ENCODE measurements at regions not wholly inside any gene's neighbourhood (a gene's known extent, or its start where the extent isn't known, plus 50 kb on each side); places are given as distances from the start of the nearest gene placed in this dataset.

DNA sequence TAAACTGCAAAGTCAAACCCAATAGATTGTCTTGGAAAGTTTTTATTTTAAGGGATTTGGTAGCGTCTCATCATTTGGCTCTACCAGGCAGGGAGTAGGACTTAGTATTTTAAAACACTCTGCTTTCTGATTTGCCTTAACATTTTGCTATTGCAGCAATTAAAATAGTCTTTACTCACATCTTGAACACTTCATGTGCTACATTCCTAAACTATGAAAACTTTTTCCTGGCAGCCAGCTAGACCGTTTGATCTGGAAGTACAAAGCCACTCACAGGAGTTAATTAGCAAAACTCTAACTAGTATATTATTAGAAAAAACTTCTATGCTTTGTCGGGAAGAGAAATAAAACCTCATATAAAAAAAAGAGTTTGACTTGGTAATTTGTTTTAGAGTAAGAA lies 111.4 kb downstream of the TFPI2 start:
- TF ChIP-seq, protein P1, sequence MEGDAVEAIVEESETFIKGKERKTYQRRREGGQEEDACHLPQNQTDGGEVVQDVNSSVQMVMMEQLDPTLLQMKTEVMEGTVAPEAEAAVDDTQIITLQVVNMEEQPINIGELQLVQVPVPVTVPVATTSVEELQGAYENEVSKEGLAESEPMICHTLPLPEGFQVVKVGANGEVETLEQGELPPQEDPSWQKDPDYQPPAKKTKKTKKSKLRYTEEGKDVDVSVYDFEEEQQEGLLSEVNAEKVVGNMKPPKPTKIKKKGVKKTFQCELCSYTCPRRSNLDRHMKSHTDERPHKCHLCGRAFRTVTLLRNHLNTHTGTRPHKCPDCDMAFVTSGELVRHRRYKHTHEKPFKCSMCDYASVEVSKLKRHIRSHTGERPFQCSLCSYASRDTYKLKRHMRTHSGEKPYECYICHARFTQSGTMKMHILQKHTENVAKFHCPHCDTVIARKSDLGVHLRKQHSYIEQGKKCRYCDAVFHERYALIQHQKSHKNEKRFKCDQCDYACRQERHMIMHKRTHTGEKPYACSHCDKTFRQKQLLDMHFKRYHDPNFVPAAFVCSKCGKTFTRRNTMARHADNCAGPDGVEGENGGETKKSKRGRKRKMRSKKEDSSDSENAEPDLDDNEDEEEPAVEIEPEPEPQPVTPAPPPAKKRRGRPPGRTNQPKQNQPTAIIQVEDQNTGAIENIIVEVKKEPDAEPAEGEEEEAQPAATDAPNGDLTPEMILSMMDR (conservative IDR thresholded peaks at IDR 0.05; ENCODE audit: low read depth, low read length) = no peak
- no peak overlapping the region for H3K4me3 ChIP-seq (ENCODE audit: low read length)
- peak; percentile 35 for DNase-seq (ENCODE audit: low read depth)

DNA sequence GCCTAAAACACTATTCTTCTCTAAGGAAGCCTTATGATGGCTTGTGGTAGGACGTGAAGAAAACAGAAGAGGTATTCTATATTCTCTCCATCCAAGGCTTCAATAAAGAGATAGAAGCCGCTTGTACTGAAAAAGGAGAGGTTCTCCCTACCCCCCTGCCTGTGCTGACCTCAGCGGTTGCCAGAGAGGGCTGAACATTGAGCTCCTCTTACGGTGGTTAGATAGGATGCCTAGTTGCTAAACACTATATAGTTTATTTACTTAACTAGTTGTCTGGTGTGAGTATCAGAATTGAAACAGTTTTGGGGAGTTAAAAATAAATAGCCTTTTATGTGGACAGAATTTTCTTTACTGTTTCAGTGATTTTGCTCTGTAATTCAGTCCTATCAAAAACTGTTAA lies 112.2 kb downstream of the TFPI2 start:
- H3K4me3 ChIP-seq (ENCODE audit: low read length) = no peak overlapping the region
- DNase-seq (ENCODE audit: low read depth) = no peak
- TF ChIP-seq, protein P1 (conservative IDR thresholded peaks at IDR 0.05; ENCODE audit: low read depth, low read length) = no peak

DNA sequence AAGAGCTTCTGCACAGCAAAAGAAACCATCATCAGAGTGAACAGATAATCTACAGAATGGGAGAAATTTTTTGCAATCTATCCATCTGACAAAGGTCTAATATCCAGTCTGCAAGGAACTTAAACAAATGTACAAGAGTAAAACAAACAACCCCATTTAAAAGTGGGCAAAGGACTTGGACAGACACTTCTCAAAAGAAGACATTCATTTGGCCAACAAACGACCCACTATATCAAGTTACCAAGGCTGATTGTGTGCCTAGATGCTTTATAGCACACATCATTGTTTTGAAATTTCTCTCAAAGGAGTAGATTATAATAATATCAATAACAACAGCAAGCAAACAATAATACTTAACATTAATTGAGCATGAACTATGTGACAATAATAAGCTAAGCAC lies 117.1 kb downstream of the TFPI2 start:
- no peak for DNase-seq (ENCODE audit: low read depth)
- TF ChIP-seq, protein P1 (conservative IDR thresholded peaks at IDR 0.05; ENCODE audit: low read depth, low read length) = no peak

DNA sequence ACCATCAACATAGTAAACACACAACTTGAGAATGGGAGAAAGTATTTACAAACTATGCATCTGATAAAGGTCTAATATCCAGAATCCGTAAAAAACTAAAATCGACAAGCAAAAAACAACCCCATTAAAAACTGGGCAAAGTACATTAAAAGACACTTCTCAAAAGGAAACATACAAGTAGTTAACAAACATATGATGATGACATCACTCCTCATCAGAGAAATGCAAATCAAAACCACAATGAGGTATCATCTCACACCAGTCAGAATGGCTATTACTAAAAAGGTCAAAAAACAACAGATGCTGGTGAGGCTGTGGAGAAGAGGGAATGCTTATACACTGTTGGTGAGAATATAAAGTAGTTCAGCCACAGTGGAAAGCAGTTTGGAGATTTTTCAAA lies 125.1 kb downstream of the TFPI2 start:
- no peak overlapping the region for H3K4me3 ChIP-seq (ENCODE audit: low read length)
- TF ChIP-seq, protein P1 (conservative IDR thresholded peaks at IDR 0.05; ENCODE audit: low read depth, low read length) = no peak
- no peak for DNase-seq (ENCODE audit: low read depth)

More for the DNA sequence above, 117.1 kb downstream of the TFPI2 start:
- no peak overlapping the region for H3K4me3 ChIP-seq (ENCODE audit: low read length)

DNA sequence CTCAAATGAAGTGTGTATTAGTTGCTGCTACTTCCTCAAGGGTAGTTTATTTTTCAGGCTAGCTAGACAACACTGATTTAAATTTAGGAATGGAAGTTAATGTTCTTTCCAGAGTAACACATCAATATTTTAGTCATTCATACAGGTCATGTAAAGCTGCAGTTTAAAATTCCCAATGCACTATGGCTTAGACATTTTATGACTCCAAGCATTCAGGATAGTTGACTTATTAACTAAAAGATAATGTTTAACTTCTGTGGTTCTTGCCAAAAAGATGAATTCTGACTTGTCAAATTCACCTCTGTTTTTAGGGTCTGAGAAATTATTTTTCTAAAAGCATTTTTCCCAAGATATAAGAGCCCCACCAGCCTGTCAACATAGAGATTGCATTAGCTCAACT lies 131.9 kb downstream of the TFPI2 start:
- TF ChIP-seq, protein P1 (conservative IDR thresholded peaks at IDR 0.05; ENCODE audit: low read depth, low read length) = no peak
- DNase-seq (ENCODE audit: low read depth) = no peak
- no peak overlapping the region for H3K4me3 ChIP-seq (ENCODE audit: low read length)

DNA sequence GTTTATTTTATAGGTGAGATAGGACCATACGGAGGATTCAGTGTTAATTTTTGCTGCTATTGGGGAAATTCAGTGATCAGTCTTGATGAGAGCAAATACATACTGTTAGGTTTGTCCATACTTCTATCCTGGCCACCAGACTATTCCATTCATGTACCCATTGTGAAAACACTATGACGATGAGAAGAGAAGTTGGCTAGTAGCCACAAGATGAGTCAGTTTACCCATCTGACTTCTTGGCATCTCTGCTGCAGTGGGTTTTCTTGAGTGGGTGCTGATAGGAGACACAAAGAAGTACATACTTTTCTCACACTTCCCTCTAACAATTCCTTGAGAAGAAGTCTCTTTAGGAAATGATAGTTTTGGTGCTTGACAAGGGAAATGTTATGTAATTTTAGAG lies 133.1 kb downstream of the TFPI2 start:
- no peak for DNase-seq (ENCODE audit: low read depth)
- TF ChIP-seq, protein P1 (conservative IDR thresholded peaks at IDR 0.05; ENCODE audit: low read depth, low read length) = no peak
- no peak overlapping the region for H3K4me3 ChIP-seq (ENCODE audit: low read length)

DNA sequence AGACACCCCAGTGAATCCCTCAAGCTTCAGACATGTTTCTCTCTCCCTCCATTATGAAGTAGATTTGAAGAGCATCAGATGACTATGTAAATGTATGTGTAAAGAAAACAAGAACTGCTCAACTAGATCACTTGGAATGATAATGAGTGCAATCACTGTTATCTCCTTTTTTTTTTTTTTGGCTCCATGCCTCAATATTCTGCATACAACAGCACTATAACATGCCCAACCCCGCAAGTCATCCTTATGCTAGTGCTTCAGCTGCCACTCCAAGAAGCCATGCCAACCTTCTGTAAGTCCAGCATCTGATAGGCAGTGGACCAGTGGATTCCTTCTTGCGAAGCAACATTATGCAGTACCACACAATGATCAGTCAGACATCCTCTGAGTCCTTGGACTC lies 133.7 kb downstream of the TFPI2 start:
- no peak for DNase-seq (ENCODE audit: low read depth)
- TF ChIP-seq, protein P1 (conservative IDR thresholded peaks at IDR 0.05; ENCODE audit: low read depth, low read length) = no peak

More for the DNA sequence above, 133.7 kb downstream of the TFPI2 start:
- no peak overlapping the region for H3K4me3 ChIP-seq (ENCODE audit: low read length)
